B cell (primary cell): ENCODE measurements at regions not wholly inside any gene's neighbourhood (a gene's known extent, or its start where the extent isn't known, plus 50 kb on each side); places are given as distances from the start of the nearest gene placed in this dataset.

Source experiments
- CTCF ChIP-seq: fragments of 200-600 bp; IDR thresholded peaks from one replicate; pipeline ENCODE4 v1.8.0; 2022; ENCODE audit warnings: antibody characterized with exemption, mild to moderate bottlenecking
- EZH2 ChIP-seq: IDR thresholded peaks from 2 replicates; pipeline ENCODE4 v1.6.1; 2012; ENCODE audit warnings: borderline replicate concordance, low read depth, mild to moderate bottlenecking, moderate library complexity, low read length; ENCODE audit not compliant: insufficient read depth, poor library complexity, severe bottlenecking

GRCh38 chr2:41657226-41657625 is 390.6 kb upstream of the PKDCC start:
- no peak for TF ChIP-seq EZH2
- no peak for TF ChIP-seq CTCF
